ENCODE measurements at regions not wholly inside any gene's neighbourhood (a gene's known extent, or its start where the extent isn't known, plus 50 kb on each side); places are given as distances from the start of the nearest gene placed in this dataset.

DNA sequence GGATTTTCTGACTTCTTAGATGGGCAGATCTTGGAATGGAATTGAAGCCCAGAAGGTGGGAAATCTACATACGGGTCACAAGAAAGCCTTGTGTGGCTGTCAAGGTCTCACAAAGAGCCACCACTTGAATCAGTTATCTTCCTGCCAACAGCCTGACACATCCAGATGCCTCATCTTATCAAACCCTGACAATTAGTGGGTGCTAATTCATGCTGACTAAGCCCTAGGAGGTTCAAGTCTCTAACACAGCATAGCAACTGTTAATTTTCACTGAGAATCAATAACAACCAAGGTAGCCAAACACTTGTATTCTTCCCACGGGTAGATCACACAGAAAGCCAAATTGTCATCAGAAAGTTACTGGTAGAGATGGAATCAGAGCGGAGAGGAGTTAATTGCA lies 222.2 kb downstream of the TMEM167A start:
- no peak for DNase-seq (ENCODE audit: low read depth in 2 of 3, low spot score in 2 of 3)

DNA sequence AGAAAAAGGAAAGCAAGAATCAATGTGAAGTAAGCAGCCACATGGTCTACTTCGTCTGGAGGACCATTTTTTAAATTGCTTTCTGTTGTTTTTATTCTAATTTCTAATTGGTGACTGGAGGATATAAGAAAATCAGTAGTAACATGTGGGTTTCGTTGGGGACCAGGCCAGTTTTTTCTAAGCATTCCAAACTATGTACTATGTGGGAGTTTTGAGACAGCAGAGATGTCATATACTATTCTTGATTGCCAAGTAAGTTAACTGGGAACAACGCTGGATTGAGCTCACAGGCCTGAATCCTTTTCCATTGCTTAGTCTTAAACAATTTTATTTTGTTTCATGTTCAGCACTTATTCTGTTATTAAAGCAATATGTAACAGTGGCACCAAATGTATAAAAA lies 225.7 kb downstream of the TMEM167A start:
- no peak for DNase-seq (ENCODE audit: low read depth in 2 of 3, low spot score in 2 of 3)

DNA sequence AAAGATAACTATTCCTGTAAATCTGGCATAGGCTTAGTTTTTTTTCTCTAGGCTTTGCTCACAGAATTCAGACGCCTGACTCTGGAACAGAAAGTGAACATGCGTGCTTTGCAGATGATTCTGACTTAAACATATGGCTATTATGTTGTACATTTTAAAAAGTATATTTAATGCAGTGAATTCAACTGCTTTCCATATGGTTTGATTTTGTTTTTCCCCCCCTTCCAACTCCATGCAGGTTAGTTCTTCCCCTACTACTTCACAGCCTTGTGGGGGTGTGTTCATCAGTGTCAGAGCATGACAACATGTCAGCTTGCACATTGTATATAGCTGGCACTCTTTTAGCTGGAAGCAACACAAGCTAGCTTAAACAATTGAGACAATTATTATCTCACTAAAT lies 226.8 kb downstream of the TMEM167A start:
- DNase-seq (ENCODE audit: low read depth in 2 of 3, low spot score in 2 of 3): no peak

DNA sequence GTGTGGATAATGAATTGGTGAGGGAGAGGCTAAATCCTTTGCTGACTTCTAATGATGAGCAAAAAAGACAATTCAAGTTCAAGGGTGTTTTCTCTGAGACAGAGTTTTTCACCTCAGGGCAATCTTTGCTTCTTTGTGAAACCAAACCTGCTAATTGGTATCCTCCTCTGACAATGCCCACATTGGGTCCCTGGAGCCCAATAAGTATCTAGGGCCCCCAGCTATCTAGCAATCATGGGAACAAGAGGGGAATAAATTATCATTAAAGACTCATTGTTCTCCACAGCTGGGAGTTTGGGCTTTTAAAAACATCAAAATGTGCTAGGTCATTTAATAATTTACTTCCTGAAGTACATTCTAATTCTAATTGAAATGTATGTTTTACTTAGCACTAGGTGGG lies 227.3 kb downstream of the TMEM167A start:
- DNase-seq (ENCODE audit: low read depth in 2 of 3, low spot score in 2 of 3): no peak

DNA sequence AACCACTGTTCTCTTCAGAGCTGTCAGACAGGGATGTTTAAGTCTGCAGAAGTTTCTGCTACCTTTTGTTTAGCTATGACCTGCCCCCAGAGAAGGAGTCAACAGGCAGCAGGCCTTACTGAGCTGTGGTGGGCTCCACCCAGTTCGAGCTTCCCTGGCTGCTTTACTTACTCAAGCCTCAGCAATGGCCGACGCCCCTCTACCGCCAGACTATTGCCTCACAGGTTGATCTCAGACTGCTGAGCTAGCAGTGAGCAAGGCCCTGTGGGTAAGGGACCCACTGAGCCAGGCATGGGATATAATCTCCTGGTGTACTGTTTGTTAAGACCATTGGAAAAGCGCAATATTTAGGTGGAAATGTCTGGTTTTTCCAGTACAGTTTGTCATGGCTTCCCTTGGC lies 229.6 kb downstream of the TMEM167A start:
- DNase-seq (ENCODE audit: low read depth in 2 of 3, low spot score in 2 of 3): no peak

DNA sequence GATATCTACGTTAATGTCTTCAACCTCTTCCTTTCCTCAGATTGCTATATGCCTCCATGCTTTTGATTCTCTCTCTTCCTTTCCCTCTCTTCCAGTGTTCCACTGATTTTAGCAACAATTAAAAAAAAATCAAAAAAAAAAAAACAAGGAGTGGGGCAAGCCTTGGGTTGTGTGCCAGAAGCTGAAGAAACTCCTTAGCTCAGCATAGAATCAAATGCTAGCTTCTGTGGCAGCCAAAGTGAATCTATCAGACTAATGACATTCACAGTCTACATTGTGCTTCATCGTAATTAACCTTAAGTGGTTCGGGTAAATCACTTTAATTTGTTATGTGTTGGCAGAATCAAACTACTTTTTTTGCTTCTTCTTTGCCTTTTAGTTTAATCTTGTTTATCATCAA lies 237.3 kb downstream of the TMEM167A start:
- no peak for DNase-seq (ENCODE audit: low read depth in 2 of 3, low spot score in 2 of 3)

DNA sequence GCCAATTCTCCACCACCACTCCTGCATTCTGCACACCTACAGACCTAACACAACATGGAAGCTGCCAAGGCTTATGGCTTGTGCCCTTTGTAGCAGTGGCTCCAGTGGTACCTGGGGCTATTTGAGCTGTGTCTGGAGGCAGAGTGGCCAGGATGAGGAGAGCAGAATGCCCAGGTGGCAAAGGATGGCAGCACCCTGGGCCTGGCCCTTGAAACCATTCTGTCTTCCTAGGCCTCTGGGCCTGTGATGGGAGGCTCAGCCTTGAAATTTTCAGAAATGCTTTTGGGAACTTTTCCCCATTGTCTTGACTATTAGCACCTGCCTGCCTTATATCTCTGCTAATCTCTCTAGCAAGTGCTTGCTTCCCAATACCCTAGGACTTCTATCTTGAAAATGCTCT lies 241.7 kb downstream of the TMEM167A start:
- no peak for DNase-seq (ENCODE audit: low read depth in 2 of 3, low spot score in 2 of 3)

DNA sequence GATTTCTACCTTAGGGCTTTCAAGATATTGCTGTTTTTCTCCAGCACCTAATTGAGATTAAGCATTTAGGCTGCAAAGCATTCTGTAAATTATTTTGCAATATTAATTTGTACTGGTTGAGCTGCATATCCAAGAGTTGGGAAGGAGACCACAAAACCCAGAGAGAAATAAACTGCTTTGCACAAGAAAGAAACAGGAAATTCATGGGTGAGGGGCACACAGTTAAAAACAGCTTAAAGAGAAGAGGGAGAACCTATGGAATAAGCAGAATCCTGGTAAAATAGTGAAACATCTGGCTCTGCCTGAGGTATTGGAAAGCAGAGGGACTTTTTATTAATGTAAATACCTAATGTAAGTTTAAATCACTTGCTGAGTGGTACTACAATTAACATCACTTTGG lies 243.0 kb downstream of the TMEM167A start:
- no peak for DNase-seq (ENCODE audit: low read depth in 2 of 3, low spot score in 2 of 3)

DNA sequence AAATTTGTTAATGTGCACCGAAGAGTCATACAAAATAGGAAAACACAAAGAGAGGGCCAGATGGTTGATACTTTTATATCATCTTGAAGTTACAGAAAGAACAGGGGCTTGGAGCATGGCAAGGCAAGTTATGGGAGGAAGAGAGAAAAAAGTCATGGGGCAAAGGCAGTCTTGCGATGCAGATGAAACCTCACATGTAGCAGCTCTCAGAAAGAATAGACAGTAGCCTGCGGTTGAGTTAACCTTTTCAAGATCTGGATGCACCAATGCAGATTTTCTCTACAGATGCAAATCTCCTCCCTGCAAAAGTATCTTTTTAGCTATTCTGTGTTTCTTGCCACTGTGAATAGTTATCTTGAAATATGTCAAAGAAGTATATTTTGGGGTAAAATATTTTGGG lies 243.9 kb downstream of the TMEM167A start:
- DNase-seq (ENCODE audit: low read depth in 2 of 3, low spot score in 2 of 3): no peak

DNA sequence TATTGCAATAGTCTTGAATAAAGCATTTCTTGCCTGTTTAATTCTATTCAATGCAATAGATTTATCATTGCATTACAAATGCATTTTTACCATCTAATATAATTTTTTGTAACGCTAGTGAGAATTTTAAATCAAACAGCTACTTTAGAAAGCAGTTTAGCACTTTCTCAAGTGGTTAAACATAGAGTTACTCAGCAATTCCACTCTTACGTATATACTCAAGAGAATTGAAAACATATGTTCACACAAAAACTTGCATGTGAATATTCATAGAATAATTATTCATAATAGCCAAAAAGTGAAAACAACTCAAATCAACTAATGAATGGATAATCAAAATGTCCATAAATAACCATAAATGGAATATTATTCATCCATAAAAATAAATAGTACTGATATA lies 244.7 kb downstream of the TMEM167A start:
- no peak for DNase-seq (ENCODE audit: low read depth in 2 of 3, low spot score in 2 of 3)

DNA sequence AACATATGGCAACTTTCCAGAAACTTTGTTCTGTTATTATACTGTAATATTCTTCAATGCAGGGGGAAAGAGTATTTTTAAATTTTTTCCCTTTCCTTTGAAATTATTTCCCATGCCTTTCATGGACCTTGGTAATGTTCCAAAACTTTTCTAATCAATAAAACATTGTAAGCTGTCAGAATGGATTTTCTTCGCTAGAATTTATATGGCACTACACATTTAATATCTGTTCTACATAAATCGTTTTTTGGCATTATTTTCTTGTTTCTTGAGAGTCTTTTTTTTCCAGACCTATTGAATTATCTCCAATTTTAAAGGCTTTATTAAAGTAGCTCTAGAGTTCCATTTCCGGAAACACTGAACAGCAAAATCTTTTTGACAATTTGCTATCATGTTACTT lies 249.0 kb downstream of the TMEM167A start:
- DNase-seq (ENCODE audit: low read depth in 2 of 3, low spot score in 2 of 3): no peak

DNA sequence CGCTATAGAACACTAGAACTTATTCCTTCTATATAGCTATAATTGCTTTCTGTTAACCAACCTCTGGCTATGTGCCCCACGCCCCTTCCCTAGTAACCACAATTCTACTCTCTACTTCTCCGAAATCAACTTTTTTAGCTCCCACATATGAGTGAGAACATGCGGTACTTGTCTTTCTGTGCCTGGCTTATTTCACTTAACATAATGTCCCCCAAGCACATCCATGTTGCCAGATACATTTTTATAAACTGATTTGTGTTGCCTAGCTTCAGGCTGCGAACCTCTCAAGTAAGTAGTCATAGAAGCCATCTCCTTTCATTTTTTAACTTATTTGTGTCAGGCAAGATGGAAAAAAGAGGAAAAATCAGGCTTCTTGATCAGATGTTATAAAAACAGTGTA lies 249.5 kb downstream of the TMEM167A start:
- DNase-seq (ENCODE audit: low read depth in 2 of 3, low spot score in 2 of 3): no peak

DNA sequence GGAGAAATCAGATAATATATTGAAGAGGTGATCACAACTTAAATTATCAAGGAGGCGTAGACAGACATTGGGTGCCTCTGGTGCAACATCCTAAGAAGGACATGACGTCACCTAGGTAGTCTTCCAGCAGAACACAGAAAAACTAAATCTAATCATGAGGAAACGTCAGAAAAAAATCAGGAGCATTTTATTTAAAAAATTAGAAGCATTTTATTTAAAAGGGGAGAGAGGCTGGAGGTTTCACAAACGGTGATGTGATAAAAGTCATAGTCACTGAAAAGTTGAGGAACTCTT lies 254.6 kb downstream of the TMEM167A start:
- DNase-seq (ENCODE audit: low read depth in 2 of 3, low spot score in 2 of 3): no peak

DNA sequence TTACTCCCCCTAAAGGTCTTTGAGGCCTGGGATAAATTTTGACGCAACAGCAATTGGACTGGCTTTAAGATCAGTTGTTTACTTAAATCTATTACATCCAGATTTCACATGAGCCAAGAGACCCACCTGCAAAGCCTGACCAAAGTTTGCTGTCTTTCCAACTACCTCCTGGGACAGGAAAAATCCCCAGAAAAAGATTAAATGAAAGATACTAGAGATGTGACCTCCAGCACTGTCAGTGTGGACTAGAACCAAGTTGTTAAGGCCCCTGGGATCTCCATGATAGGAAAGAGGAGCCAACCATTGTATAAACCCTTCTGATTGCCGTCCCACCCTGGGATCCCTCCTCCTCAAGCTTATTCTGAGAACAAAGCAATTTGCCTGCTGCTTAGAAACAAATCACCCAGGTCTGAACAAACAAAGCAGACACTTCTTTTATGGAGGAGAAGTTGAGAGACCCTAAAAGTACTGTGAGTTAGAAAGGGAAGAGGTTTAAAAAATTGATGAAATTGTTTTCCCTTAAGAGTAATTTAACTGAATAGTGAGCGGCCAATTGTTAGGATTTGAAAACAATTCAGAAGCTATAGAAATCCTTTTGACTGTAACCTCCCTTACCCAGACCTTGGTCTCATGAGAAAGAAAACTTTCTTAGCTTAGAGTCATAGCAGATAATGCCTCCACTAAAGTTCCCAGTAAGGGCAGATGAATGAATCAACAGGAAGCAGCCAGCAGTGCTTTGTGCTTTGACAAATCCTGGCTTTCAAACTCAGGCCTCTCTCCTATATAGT lies 255.2 kb downstream of the TMEM167A start:
- no peak for DNase-seq (ENCODE audit: low read depth in 2 of 3, low spot score in 2 of 3)

DNA sequence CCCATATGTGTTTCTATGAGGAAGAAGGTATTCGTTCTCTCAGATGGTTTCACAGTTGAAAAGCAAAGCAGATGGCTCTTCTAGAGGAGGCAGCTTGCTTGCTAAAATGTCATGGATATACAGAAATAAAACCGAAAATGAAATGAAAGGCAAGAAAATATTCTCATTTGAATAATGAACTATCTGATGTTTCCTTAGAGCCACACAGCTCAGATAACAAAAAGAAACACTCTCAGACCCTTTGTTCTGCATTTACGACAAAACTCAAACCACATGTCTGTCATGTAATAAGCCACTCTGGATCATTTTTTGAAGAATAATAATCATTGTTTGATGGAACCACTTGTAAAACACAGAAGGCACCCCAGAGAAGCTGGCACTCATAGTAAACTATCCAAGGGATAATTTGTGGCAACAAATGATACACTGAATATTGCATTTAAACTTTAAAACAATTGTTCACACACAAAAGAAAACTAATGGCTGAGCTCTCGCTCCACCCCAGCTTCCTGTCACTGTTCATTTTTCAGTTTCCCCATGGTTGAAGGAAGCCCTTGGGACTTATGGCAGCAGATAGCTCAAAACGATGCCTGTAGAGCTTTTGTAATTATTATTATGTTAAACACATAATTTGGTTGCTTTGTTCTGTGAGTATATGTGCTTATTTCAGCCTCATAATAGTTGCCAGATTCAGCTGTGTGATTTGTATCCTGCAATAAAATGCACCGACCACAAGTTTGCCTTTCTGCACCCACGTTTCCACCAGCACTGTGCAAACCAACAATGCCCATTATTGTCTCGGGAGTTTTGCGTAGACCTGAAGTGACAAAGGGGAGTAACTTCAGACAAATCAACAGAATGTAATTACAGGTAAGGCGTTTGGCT lies 256.0 kb downstream of the TMEM167A start:
- DNase-seq (ENCODE audit: low read depth in 2 of 3, low spot score in 2 of 3): no peak

DNA sequence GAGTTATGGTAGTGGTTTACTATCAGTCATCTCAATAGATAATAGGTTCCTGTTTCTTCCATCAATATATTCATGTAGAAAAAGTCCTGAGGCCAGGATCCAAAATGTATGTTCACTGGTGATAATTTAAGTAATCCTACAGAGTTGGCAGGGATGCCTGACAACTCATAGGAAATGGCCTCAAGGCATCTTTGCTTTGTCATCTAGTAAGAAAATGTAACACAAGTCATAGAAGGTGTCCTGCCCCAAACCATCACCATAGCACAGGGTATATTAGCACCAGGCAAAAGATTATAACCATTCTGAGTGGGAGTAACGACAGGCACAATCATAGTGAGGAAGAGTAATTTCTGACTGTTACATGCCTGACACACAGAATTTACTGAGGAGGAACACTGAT lies 257.0 kb downstream of the TMEM167A start:
- no peak for DNase-seq (ENCODE audit: low read depth in 2 of 3, low spot score in 2 of 3)

DNA sequence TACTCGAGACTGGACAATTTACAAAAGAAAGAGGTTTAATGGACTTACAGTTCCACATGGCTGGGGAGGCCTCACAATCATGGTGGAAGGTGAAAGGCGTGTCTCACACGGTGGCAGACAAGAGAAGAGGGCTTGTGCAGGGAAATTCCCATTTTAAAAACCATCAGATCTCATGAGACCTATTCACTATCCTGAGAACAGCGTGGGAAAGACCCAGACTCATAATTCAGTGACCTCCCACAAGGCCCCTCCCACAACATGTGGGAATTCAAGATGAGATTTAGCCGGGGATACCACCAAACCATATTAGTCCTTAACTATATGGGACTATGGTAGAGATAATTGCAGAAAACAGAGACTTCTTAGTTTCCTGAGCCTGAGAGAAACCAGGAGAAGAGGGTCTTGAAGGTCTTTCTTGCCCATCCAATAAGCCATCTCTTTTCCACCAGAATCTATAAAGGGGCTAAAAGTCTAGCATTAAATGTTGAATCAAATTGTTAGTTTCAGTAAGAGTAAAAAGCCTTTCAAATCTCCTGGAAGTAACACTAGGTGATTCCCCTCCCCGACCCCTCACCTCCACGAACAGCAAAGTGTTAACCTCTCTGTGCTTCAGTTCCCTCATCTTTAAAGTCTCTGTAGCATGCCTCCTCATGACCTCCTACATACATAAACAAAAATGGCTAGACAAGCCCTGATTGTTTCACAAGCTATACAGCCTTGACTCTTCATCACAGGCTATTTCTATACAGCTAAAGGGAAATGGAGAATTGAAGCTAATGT lies 259.1 kb downstream of the TMEM167A start:
- no peak for DNase-seq (ENCODE audit: low read depth in 2 of 3, low spot score in 2 of 3)

DNA sequence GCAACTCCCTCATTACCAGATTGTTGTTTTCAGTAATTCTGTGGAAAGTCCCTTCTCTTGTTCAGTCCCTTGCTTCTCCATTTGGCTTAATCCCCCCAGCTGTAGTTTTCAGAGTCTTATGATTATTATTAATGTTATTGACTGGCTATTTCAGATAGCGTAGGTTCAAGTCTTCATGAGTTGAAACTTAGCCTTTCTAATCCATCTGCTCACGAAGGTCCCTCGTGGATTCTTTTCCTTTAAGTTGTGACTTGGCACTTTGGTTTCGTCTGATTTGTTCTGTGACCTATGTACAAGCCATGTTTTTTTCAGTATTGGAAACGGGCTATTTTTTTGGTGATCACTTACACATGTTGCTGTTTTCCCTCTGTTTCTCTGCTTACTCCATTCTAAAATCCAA lies 260.3 kb downstream of the TMEM167A start:
- no peak for DNase-seq (ENCODE audit: low read depth in 2 of 3, low spot score in 2 of 3)

DNA sequence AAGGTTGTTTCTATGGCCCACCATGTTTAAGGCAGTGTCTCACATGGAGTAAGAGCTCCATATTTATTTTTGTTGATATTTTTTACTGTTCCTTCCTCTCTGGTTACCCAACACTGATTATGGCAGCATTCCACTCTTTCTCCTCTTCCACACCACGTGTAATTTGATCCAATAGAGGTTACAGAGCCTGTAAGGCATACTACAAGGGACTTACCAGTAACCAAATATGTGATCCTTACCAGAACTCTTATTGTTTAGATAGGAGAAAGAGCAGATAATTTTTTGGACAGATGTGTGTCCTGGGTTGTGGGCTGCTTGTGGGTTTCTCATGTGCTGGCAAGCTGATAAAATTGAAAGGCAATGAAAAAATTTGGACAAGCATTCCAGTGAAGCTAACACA lies 261.3 kb downstream of the TMEM167A start:
- no peak for DNase-seq (ENCODE audit: low read depth in 2 of 3, low spot score in 2 of 3)

DNA sequence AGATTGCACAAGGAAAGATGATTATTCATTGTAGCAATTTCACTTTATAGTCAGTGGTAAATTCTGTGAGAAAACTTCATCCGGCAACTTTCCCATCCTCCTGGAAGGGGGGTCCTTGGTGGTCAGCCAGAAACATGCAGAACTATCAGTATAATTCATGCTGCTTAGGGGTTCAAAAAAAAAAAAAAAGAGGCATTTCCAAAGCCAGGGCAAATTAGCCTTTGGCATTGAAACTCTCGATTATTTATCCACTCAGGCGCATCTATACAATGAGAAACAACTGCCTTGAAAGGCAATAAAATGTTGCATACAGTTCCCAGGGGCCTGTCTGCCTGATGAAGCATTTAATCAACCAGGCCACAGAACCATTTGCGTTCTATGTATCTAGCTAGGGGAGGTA lies 263.3 kb downstream of the TMEM167A start:
- no peak for DNase-seq (ENCODE audit: low read depth in 2 of 3, low spot score in 2 of 3)

DNA sequence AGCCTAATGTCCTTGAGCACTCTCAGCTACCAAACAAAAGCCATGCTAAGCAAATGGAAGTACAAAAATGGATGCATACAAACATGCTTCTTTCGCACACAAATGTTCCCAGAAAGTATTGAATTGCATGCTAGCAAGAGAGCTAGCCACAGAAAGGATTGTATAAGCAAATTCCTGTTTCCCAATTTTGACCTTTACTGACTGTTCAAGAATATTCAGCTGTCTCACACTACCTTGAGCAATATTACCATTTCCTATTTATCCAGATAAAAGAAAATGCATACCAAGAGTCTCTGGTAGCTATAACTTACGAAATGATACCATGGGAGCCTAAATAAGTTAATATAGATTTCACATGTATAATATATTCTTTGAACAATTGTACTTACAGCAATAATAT lies 264.6 kb downstream of the TMEM167A start:
- DNase-seq (ENCODE audit: low read depth in 2 of 3, low spot score in 2 of 3): no peak

DNA sequence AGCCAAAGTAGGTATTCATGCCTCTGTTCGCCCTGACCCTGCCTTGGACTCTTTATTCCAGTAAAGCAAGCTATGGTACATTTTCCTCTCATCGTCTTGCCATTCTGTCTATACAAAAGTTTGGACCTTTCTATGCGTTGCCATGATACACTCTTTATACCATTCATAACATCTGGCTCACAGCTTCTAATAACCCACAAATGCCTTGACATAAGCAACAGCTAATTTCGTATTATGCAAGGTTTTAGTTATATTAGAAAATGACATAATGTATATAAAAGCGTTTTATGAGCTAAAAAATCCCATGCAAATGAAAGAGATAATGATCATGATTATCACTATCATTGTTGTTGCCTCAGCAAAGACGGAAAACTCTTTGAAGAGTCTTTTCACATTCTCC lies 265.7 kb downstream of the TMEM167A start:
- no peak for DNase-seq (ENCODE audit: low read depth in 2 of 3, low spot score in 2 of 3)

All from activated CD8-positive, alpha-beta memory T cell treated with anti-CD3 and anti-CD28 coated beads for 48 hours (primary cell).